ENCODE measurements at regions not wholly inside any gene's neighbourhood (a gene's known extent, or its start where the extent isn't known, plus 50 kb on each side); places are given as distances from the start of the nearest gene placed in this dataset.
"Not testable (repeated sequence)": the region's sequence is repeated elsewhere in the genome, so short reads cannot be mapped to it uniquely, and the experiment has no call there.

GRCh38 chr14:80286744-80287143 is 75.4 kb upstream of the DIO2 start:
- not testable (repeated sequence) for DNase-seq

- DNase-seq: no peak
Measured at GRCh38 chr14:80278293-80279023, 67.2 kb upstream of the DIO2 start.

- no peak for DNase-seq
Measured at GRCh38 chr14:80275208-80275850, 64.0 kb upstream of the DIO2 start.

- DNase-seq: not testable (repeated sequence)
Measured at GRCh38 chr14:80274310-80274709, 63.0 kb upstream of the DIO2 start.

GRCh38 chr14:80271389-80271788 is 60.1 kb upstream of the DIO2 start:
- no peak for DNase-seq

- no peak for DNase-seq
Measured at GRCh38 chr14:80269353-80269925, 58.1 kb upstream of the DIO2 start.

- DNase-seq: no peak
Measured at GRCh38 chr14:80266930-80267329, 55.6 kb upstream of the DIO2 start.

- DNase-seq: peak; percentile 42
Measured at GRCh38 chr14:80264702-80265101, 53.4 kb upstream of the DIO2 start.

Data from NCI-H1092 (cell line).